GM12873 (cell line): ENCODE measurements at regions not wholly inside any gene's neighbourhood (a gene's known extent, or its start where the extent isn't known, plus 50 kb on each side); places are given as distances from the start of the nearest gene placed in this dataset.

Experiments
- CTCF ChIP-seq: IDR thresholded peaks from 2 replicates; pipeline ENCODE4 v1.5.1; 2012; ENCODE audit warnings: low read depth, mild to moderate bottlenecking, moderate library complexity, low read length, control low read depth; ENCODE audit not compliant: insufficient read depth; ENCODE audit errors: missing control alignments

GRCh38 chr3:31246293-31247062 is 286.2 kb upstream of the STT3B start:
- TF ChIP-seq CTCF, result no peak

GRCh38 chr3:31247063-31247447 is 285.7 kb upstream of the STT3B start:
- no peak for TF ChIP-seq CTCF

GRCh38 chr3:31247850-31248562 is 284.7 kb upstream of the STT3B start:
- TF ChIP-seq CTCF, result no peak

- TF ChIP-seq CTCF, result no peak
Measured at GRCh38 chr3:31248563-31248992, 284.1 kb upstream of the STT3B start.

GRCh38 chr3:31249545-31249944 is 283.2 kb upstream of the STT3B start:
- TF ChIP-seq CTCF, result no peak

- TF ChIP-seq CTCF, result no peak
Measured at GRCh38 chr3:31250116-31250777, 282.5 kb upstream of the STT3B start.

GRCh38 chr3:31251083-31251482 is 281.6 kb upstream of the STT3B start:
- no peak for TF ChIP-seq CTCF
